ENCODE measurements at regions not wholly inside any gene's neighbourhood (a gene's known extent, or its start where the extent isn't known, plus 50 kb on each side); places are given as distances from the start of the nearest gene placed in this dataset.
"Not testable (repeated sequence)": the region's sequence is repeated elsewhere in the genome, so short reads cannot be mapped to it uniquely, and the experiment has no call there.

- no peak overlapping the region for H3K4me3 ChIP-seq
- H3K27me3 ChIP-seq, result no peaks in the 10 kb centered on the region
- no peaks in the 10 kb centered on the region for H3K36me3 ChIP-seq
- DNase-seq, result no peak
- H3K4me1 ChIP-seq, result peaks cover 38% of the 10 kb centered on the region
- H3K27ac ChIP-seq, result no peak overlapping the region
- H3K9me3 ChIP-seq (replicated peaks), result no peaks in the 10 kb centered on the region
Observed at GRCh38 chr4:110869114-110869513, 246.2 kb upstream of the PITX2 start.

- H3K36me3 ChIP-seq, result no peaks in the 10 kb centered on the region
- no peaks in the 10 kb centered on the region for H3K27me3 ChIP-seq
- no peak for DNase-seq
- no peak overlapping the region for H3K27ac ChIP-seq
- H3K4me1 ChIP-seq, result peaks cover 38% of the 10 kb centered on the region
- H3K9me3 ChIP-seq (replicated peaks), result no peaks in the 10 kb centered on the region
- H3K4me3 ChIP-seq, result no peak overlapping the region
Observed at GRCh38 chr4:110869862-110870572, 247.1 kb upstream of the PITX2 start.

GRCh38 chr4:110876214-110876613 is 253.3 kb upstream of the PITX2 start:
- H3K36me3 ChIP-seq; DNase-seq; H3K4me1 ChIP-seq; H3K27ac ChIP-seq; H3K9me3 ChIP-seq (replicated peaks); H3K27me3 ChIP-seq; H3K4me3 ChIP-seq: not testable (repeated sequence)

GRCh38 chr4:110876866-110877265 is 254.0 kb upstream of the PITX2 start:
- H3K27ac ChIP-seq, result no peak overlapping the region

GRCh38 chr4:110877778-110878370 is 255.0 kb upstream of the PITX2 start:
- Histone ChIP-seq H3K9me3 (replicated peaks) (no peaks in the 10 kb centered on the region), H3K4me3 (no peak overlapping the region), H3K36me3 (no peaks in the 10 kb centered on the region), H3K27ac (no peak overlapping the region), H3K4me1 (no peaks in the 10 kb centered on the region), H3K27me3 (no peaks in the 10 kb centered on the region)
- no peak for DNase-seq

More at GRCh38 chr4:110876866-110877265, 254.0 kb upstream of the PITX2 start:
- Histone ChIP-seq H3K36me3 (no peaks in the 10 kb centered on the region), H3K27me3 (no peaks in the 10 kb centered on the region), H3K4me1 (no peaks in the 10 kb centered on the region), H3K9me3 (replicated peaks) (no peaks in the 10 kb centered on the region), H3K4me3 (no peak overlapping the region)
- no peak for DNase-seq

- no peak overlapping the region for H3K4me3 ChIP-seq
- H3K27ac ChIP-seq, result no peak overlapping the region
- no peaks in the 10 kb centered on the region for H3K4me1 ChIP-seq
- no peak for DNase-seq
- no peaks in the 10 kb centered on the region for H3K36me3 ChIP-seq
- H3K27me3 ChIP-seq, result no peaks in the 10 kb centered on the region
- no peaks in the 10 kb centered on the region for H3K9me3 ChIP-seq (replicated peaks)
Observed at GRCh38 chr4:110878413-110878812, 255.5 kb upstream of the PITX2 start.

- no peak overlapping the region for H3K27ac ChIP-seq
- DNase-seq, result no peak
- H3K4me1 ChIP-seq, result no peaks in the 10 kb centered on the region
- H3K36me3 ChIP-seq, result no peaks in the 10 kb centered on the region
- no peaks in the 10 kb centered on the region for H3K9me3 ChIP-seq (replicated peaks)
- H3K27me3 ChIP-seq, result no peaks in the 10 kb centered on the region
- no peak overlapping the region for H3K4me3 ChIP-seq
Observed at GRCh38 chr4:110878956-110879355, 256.1 kb upstream of the PITX2 start.

- Histone ChIP-seq H3K4me3 (no peak overlapping the region), H3K27ac (no peak overlapping the region), H3K9me3 (replicated peaks) (no peaks in the 10 kb centered on the region), H3K27me3 (no peaks in the 10 kb centered on the region), H3K36me3 (no peaks in the 10 kb centered on the region), H3K4me1 (no peaks in the 10 kb centered on the region)
- no peak for DNase-seq
Observed at GRCh38 chr4:110886270-110886669, 263.4 kb upstream of the PITX2 start.

- DNase-seq, result no peak
- Histone ChIP-seq H3K4me1 (no peaks in the 10 kb centered on the region), H3K27me3 (no peaks in the 10 kb centered on the region), H3K4me3 (no peak overlapping the region), H3K36me3 (no peaks in the 10 kb centered on the region), H3K9me3 (replicated peaks) (no peaks in the 10 kb centered on the region), H3K27ac (no peak overlapping the region)
Observed at GRCh38 chr4:110886856-110887255, 264.0 kb upstream of the PITX2 start.

- no peak overlapping the region for H3K27ac ChIP-seq
- H3K4me1 ChIP-seq, result peaks cover 6% of the 10 kb centered on the region
- no peak overlapping the region for H3K4me3 ChIP-seq
- H3K27me3 ChIP-seq, result no peaks in the 10 kb centered on the region
- no peaks in the 10 kb centered on the region for H3K36me3 ChIP-seq
- H3K9me3 ChIP-seq (replicated peaks), result no peaks in the 10 kb centered on the region
- no peak for DNase-seq
Observed at GRCh38 chr4:110897784-110898183, 274.9 kb upstream of the PITX2 start.

GRCh38 chr4:110898290-110898689 is 275.4 kb upstream of the PITX2 start:
- no peak for DNase-seq
- Histone ChIP-seq H3K4me1 (peaks cover 8% of the 10 kb centered on the region), H3K27me3 (no peaks in the 10 kb centered on the region), H3K27ac (no peak overlapping the region), H3K36me3 (no peaks in the 10 kb centered on the region), H3K9me3 (replicated peaks) (no peaks in the 10 kb centered on the region), H3K4me3 (no peak overlapping the region)

GRCh38 chr4:110900213-110900769 is 277.4 kb upstream of the PITX2 start:
- Histone ChIP-seq H3K4me1 (peaks cover 15% of the 10 kb centered on the region), H3K36me3 (no peaks in the 10 kb centered on the region)
- no peak for DNase-seq

GRCh38 chr4:110902500-110902899 is 279.6 kb upstream of the PITX2 start:
- Histone ChIP-seq H3K4me1 (peaks cover 15% of the 10 kb centered on the region), H3K27ac (no peak overlapping the region), H3K27me3 (no peaks in the 10 kb centered on the region), H3K9me3 (replicated peaks) (no peaks in the 10 kb centered on the region), H3K36me3 (no peaks in the 10 kb centered on the region), H3K4me3 (no peak overlapping the region)
- peak; percentile 5 to 42 for DNase-seq

More at GRCh38 chr4:110900213-110900769, 277.4 kb upstream of the PITX2 start:
- H3K9me3 ChIP-seq (replicated peaks), result no peaks in the 10 kb centered on the region
- H3K4me3 ChIP-seq, result no peak overlapping the region
- no peaks in the 10 kb centered on the region for H3K27me3 ChIP-seq
- no peak overlapping the region for H3K27ac ChIP-seq

- DNase-seq, result peak in 1 of 2 experiments; percentile 7
- Histone ChIP-seq H3K4me3 (no peak overlapping the region), H3K9me3 (replicated peaks) (no peaks in the 10 kb centered on the region), H3K36me3 (no peaks in the 10 kb centered on the region), H3K4me1 (peaks cover 15% of the 10 kb centered on the region), H3K27me3 (no peaks in the 10 kb centered on the region), H3K27ac (no peak overlapping the region)
Observed at GRCh38 chr4:110904435-110905065, 281.7 kb upstream of the PITX2 start.

GRCh38 chr4:110905367-110905766 is 282.5 kb upstream of the PITX2 start:
- Histone ChIP-seq H3K27ac (no peak overlapping the region), H3K36me3 (no peaks in the 10 kb centered on the region), H3K27me3 (no peaks in the 10 kb centered on the region), H3K4me1 (peaks cover 15% of the 10 kb centered on the region), H3K9me3 (replicated peaks) (no peaks in the 10 kb centered on the region), H3K4me3 (no peak overlapping the region)
- DNase-seq, result no peak

All from SJCRH30 (cell line).